ENCODE measurements at regions not wholly inside any gene's neighbourhood (a gene's known extent, or its start where the extent isn't known, plus 50 kb on each side); places are given as distances from the start of the nearest gene placed in this dataset.

DNA sequence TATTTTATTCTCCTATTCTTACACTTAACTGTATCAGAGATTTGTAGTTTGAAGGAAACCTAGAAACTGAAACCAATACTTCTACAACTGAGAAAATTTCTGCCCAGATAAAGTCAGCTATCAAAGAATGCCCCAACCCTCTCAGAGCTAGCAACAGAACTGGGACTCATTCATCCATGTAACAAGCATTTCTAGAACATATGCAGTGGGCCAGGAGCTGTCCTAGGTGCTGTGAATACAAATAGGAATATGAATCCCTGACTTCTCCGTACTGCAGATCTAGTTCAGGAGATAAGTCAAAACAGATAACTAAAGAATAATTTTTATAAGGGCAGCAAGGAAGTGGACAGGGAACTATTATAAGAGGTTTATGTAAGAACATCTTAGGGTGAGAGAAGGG, 654.1 kb upstream of the NOX3 start:
- CTCF ChIA-PET = interaction anchor here (0.7 kb wide), 1 partner anchor 231 kb away, joined by 5 read pairs; no protein-coding TSS in a partner anchor
- H3K4me3 Mint-ChIP-seq (ENCODE audit: low read depth, unreplicated experiment) = no peak overlapping the region
- no peak for DNase-seq
- TF ChIP-seq CTCF (IDR thresholded peaks at IDR 0.05; ENCODE audit: unreplicated experiment) = no peak
- peaks cover 2% of the 10 kb centered on the region for H3K9me3 Mint-ChIP-seq (ENCODE audit: low read depth, unreplicated experiment)
- H3K27ac Mint-ChIP-seq (ENCODE audit: unreplicated experiment) = no peak overlapping the region
- no peaks in the 10 kb centered on the region for H3K27me3 Mint-ChIP-seq (ENCODE audit: unreplicated experiment)
- H3K4me1 Mint-ChIP-seq (ENCODE audit: low read depth, unreplicated experiment) = no peaks in the 10 kb centered on the region
- intact Hi-C loops (cut with micrococcal nuclease; ENCODE audit: unreplicated experiment) = no loop called here
- no peaks in the 10 kb centered on the region for H3K36me3 Mint-ChIP-seq (ENCODE audit: insufficient read depth, unreplicated experiment)
- no TSS peak for BruUV-seq (replicated peaks)

DNA sequence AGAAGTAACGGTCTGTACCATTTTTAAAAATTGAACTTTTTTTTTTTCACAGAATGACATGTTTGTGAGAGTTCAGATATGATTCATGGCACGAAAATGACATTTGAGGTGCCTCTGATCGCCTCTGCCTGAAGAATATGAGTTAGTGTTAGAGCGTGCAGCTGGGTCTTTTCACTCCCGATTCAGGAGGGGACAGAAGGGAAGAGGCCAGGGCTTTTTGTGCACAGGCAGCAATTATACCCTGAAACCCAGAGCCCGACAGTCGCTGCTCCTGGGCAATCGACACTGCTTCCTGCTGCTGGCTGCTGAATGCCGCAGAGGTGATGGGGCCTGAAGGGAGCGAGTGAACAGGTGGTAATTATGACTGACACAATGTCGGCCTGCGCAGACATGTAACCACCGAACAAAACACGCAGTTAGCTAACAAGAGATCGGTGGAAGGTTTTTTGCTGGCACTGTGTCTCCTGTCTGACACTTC, 652.0 kb upstream of the NOX3 start:
- H3K36me3 Mint-ChIP-seq (ENCODE audit: insufficient read depth, unreplicated experiment) = no peaks in the 10 kb centered on the region
- no peak overlapping the region for H3K4me3 Mint-ChIP-seq (ENCODE audit: low read depth, unreplicated experiment)
- no peaks in the 10 kb centered on the region for H3K4me1 Mint-ChIP-seq (ENCODE audit: low read depth, unreplicated experiment)
- no peak for DNase-seq
- H3K9me3 Mint-ChIP-seq (ENCODE audit: low read depth, unreplicated experiment) = peaks cover 2% of the 10 kb centered on the region
- CTCF ChIA-PET = no interaction called here
- BruUV-seq (replicated peaks) = no TSS peak
- no peak overlapping the region for H3K27ac Mint-ChIP-seq (ENCODE audit: unreplicated experiment)
- intact Hi-C loops (cut with micrococcal nuclease; ENCODE audit: unreplicated experiment) = no loop called here
- no peak for TF ChIP-seq CTCF (IDR thresholded peaks at IDR 0.05; ENCODE audit: unreplicated experiment)
- no peaks in the 10 kb centered on the region for H3K27me3 Mint-ChIP-seq (ENCODE audit: unreplicated experiment)

DNA sequence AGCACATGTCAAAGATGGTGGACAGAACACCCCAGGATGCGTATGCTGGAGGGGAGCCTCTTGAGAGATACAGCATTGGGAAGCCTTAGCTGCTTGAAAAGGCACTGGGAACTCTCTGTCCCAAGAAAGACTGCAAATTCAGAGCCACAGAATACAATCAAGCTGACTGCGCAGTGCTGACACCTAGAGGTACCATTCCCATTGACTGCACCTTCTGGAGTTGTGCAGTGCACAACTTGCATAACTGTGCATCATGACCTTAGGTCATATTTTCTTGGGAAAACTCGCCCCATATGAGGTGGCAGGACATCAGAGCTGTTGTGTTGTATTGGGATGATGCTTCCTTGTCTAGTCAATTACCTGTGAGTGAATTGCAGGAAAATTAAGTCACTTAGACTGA, 646.5 kb upstream of the NOX3 start:
- peaks cover 2% of the 10 kb centered on the region for H3K9me3 Mint-ChIP-seq (ENCODE audit: low read depth, unreplicated experiment)
- DNase-seq = peak; percentile 10
- H3K4me1 Mint-ChIP-seq (ENCODE audit: low read depth, unreplicated experiment) = no peaks in the 10 kb centered on the region
- TF ChIP-seq CTCF (IDR thresholded peaks at IDR 0.05; ENCODE audit: unreplicated experiment) = no peak
- no peak overlapping the region for H3K4me3 Mint-ChIP-seq (ENCODE audit: low read depth, unreplicated experiment)
- no TSS peak for BruUV-seq (replicated peaks)
- no peaks in the 10 kb centered on the region for H3K27me3 Mint-ChIP-seq (ENCODE audit: unreplicated experiment)
- no peak overlapping the region for H3K27ac Mint-ChIP-seq (ENCODE audit: unreplicated experiment)
- H3K36me3 Mint-ChIP-seq (ENCODE audit: insufficient read depth, unreplicated experiment) = no peaks in the 10 kb centered on the region
- intact Hi-C loops (cut with micrococcal nuclease; ENCODE audit: unreplicated experiment) = no loop called here
- CTCF ChIA-PET = no interaction called here

GRCh38 chr6:156098839-156099238, 643.2 kb upstream of the NOX3 start:
- intact Hi-C loops (cut with micrococcal nuclease; ENCODE audit: unreplicated experiment) = no loop called here
- BruUV-seq (replicated peaks) = no TSS peak
- H3K27me3 Mint-ChIP-seq (ENCODE audit: unreplicated experiment) = no peaks in the 10 kb centered on the region
- H3K9me3 Mint-ChIP-seq (ENCODE audit: low read depth, unreplicated experiment) = peaks cover 4% of the 10 kb centered on the region
- no peak overlapping the region for H3K27ac Mint-ChIP-seq (ENCODE audit: unreplicated experiment)
- TF ChIP-seq CTCF (IDR thresholded peaks at IDR 0.05; ENCODE audit: unreplicated experiment) = no peak
- no peak for DNase-seq
- H3K4me1 Mint-ChIP-seq (ENCODE audit: low read depth, unreplicated experiment) = no peaks in the 10 kb centered on the region
- no peak overlapping the region for H3K4me3 Mint-ChIP-seq (ENCODE audit: low read depth, unreplicated experiment)
- H3K36me3 Mint-ChIP-seq (ENCODE audit: insufficient read depth, unreplicated experiment) = no peaks in the 10 kb centered on the region
- CTCF ChIA-PET = no interaction called here
